Stimulated activated CD4-positive, alpha-beta T cell treated with anti-CD3 and anti-CD28 coated beads, TNF-alpha, amount 100 ng/mL, for 1 hour (primary cell): ENCODE measurements at regions not wholly inside any gene's neighbourhood (a gene's known extent, or its start where the extent isn't known, plus 50 kb on each side); places are given as distances from the start of the nearest gene placed in this dataset.
"Not testable (repeated sequence)": the region's sequence is repeated elsewhere in the genome, so short reads cannot be mapped to it uniquely, and the experiment has no call there.

Experiments used
- DNase-seq, 3 donors: peaks; one replicate each; pipeline ENCODE4 v3.0.0-alpha.2; 2020; ENCODE audit warnings: low read depth in 3 of 3, low spot score in 1 of 3

- DNase-seq = no peak
Observed at GRCh38 chr4:151864068-151864467, 103.3 kb upstream of the GATB start.

- DNase-seq = no peak
Observed at GRCh38 chr4:151862766-151863165, 102.0 kb upstream of the GATB start.

- DNase-seq = no peak
Observed at GRCh38 chr4:151860561-151861093, 99.8 kb upstream of the GATB start.

- no peak for DNase-seq
Observed at GRCh38 chr4:151859641-151860040, 98.8 kb upstream of the GATB start.

GRCh38 chr4:151858356-151858755, 97.5 kb upstream of the GATB start:
- DNase-seq = no peak

- no peak for DNase-seq
Observed at GRCh38 chr4:151857368-151857767, 96.6 kb upstream of the GATB start.

GRCh38 chr4:151855747-151856146, 94.9 kb upstream of the GATB start:
- DNase-seq = no peak

GRCh38 chr4:151854731-151855130, 93.9 kb upstream of the GATB start:
- DNase-seq = no peak

GRCh38 chr4:151853034-151853433, 92.2 kb upstream of the GATB start:
- no peak for DNase-seq

GRCh38 chr4:151852202-151852601, 91.4 kb upstream of the GATB start:
- no peak for DNase-seq

GRCh38 chr4:151851354-151851753, 90.5 kb upstream of the GATB start:
- no peak for DNase-seq

GRCh38 chr4:151850791-151851213, 90.0 kb upstream of the GATB start:
- no peak for DNase-seq

- DNase-seq = not testable (repeated sequence)
Observed at GRCh38 chr4:151845551-151845950, 84.7 kb upstream of the GATB start.

GRCh38 chr4:151842430-151843079, 81.7 kb upstream of the GATB start:
- DNase-seq = no peak

GRCh38 chr4:151841107-151841506, 80.3 kb upstream of the GATB start:
- DNase-seq = no peak

GRCh38 chr4:151835467-151835866, 74.7 kb upstream of the GATB start:
- no peak for DNase-seq

- no peak for DNase-seq
Observed at GRCh38 chr4:151833174-151833573, 72.4 kb upstream of the GATB start.

GRCh38 chr4:151831526-151831925, 70.7 kb upstream of the GATB start:
- no peak for DNase-seq

- DNase-seq = no peak
Observed at GRCh38 chr4:151830168-151830567, 69.4 kb upstream of the GATB start.

GRCh38 chr4:151829309-151829708, 68.5 kb upstream of the GATB start:
- no peak for DNase-seq

GRCh38 chr4:151824656-151825055, 63.8 kb upstream of the GATB start:
- DNase-seq = no peak

GRCh38 chr4:151822331-151822730, 61.5 kb upstream of the GATB start:
- DNase-seq = no peak

- no peak for DNase-seq
Observed at GRCh38 chr4:151820004-151820403, 59.2 kb upstream of the GATB start.
